HEK293T (cell line): ENCODE measurements at regions not wholly inside any gene's neighbourhood (a gene's known extent, or its start where the extent isn't known, plus 50 kb on each side); places are given as distances from the start of the nearest gene placed in this dataset.

Experiments
- BHLHE40 ChIP-seq: fragments of 450-650 bp; IDR thresholded peaks from 2 replicates; pipeline ENCODE4 v1.6.1; 2016; ENCODE audit warnings: mild to moderate bottlenecking, moderate library complexity, borderline replicate concordance
- ELF4 ChIP-seq: fragments of 450-650 bp; IDR thresholded peaks from 2 replicates; pipeline ENCODE4 v1.6.1; 2017; ENCODE audit warnings: antibody characterized with exemption
- FOXK2 ChIP-seq: fragments of 450-650 bp; IDR thresholded peaks from 2 replicates; pipeline ENCODE4 v1.6.1; 2016; ENCODE audit warnings: mild to moderate bottlenecking
- FOXM1 ChIP-seq: fragments of 450-650 bp; IDR thresholded peaks from 2 replicates; pipeline ENCODE4 v1.6.1; 2017; ENCODE audit warnings: mild to moderate bottlenecking, borderline replicate concordance
- SP1 ChIP-seq: fragments of 450-650 bp; IDR thresholded peaks from 2 replicates; pipeline ENCODE4 v1.6.1; 2017
- SUZ12 ChIP-seq: fragments of 450-650 bp; IDR thresholded peaks from 2 replicates; pipeline ENCODE4 v1.6.1; 2016; ENCODE audit warnings: mild to moderate bottlenecking
- TARDBP ChIP-seq: fragments of 450-650 bp; IDR thresholded peaks from 2 replicates; pipeline ENCODE4 v1.6.1; 2016
- ZNF384 ChIP-seq: fragments of 450-650 bp; IDR thresholded peaks from 2 replicates; pipeline ENCODE4 v1.6.1; 2016

GRCh38 chr3:99342383-99342782, 296.0 kb upstream of the COL8A1 start:
- TF ChIP-seq FOXM1 (no peak), ELF4 (no peak), BHLHE40 (no peak), FOXK2 (no peak), SP1 (no peak), SUZ12 (no peak), ZNF384 (no peak), TARDBP (no peak)
